DOHH2 (cell line): ENCODE measurements at regions not wholly inside any gene's neighbourhood (a gene's known extent, or its start where the extent isn't known, plus 50 kb on each side); places are given as distances from the start of the nearest gene placed in this dataset.
"Not testable (repeated sequence)": the region's sequence is repeated elsewhere in the genome, so short reads cannot be mapped to it uniquely, and the experiment has no call there.

Experiments used
- H3F3A ChIP-seq: fragments of 200-600 bp; sonication (generic), shearing (Covaris generic); 2 replicates; pipeline ENCODE4 v1.6.0; 2016; ENCODE audit warnings: antibody characterized with exemption, mild to moderate bottlenecking; ENCODE audit not compliant: control insufficient read depth, insufficient read depth
- H3K27ac ChIP-seq: fragments of 200-600 bp; sonication (generic); 2 replicates; pipeline ENCODE4 v1.5.1; 2014; ENCODE audit warnings: low read depth, mild to moderate bottlenecking, low read length, moderate library complexity
- H3K27me3 ChIP-seq: fragments of 200-600 bp; sonication (generic); 2 replicates; pipeline ENCODE4 v1.6.1; 2014; ENCODE audit warnings: mild to moderate bottlenecking, low read length, mixed read lengths; ENCODE audit not compliant: control insufficient read depth
- H3K36me3 ChIP-seq: fragments of 200-600 bp; sonication (generic); 2 replicates; pipeline ENCODE4 v1.6.1; 2014; ENCODE audit warnings: mild to moderate bottlenecking, low read length, moderate library complexity, mixed read lengths; ENCODE audit not compliant: control insufficient read depth
- H3K4me1 ChIP-seq: fragments of 200-600 bp; sonication (generic); 2 replicates; pipeline ENCODE4 v1.6.1; 2014; ENCODE audit warnings: mild to moderate bottlenecking, low read length, mixed read lengths; ENCODE audit not compliant: control insufficient read depth
- H3K4me2 ChIP-seq: fragments of 200-600 bp; sonication (generic); 2 replicates; pipeline ENCODE4 v1.6.0; 2014; ENCODE audit warnings: mild to moderate bottlenecking, low read length, moderate library complexity
- H3K4me3 ChIP-seq: fragments of 200-600 bp; sonication (generic); 2 replicates; pipeline ENCODE4 v1.5.1; 2014; ENCODE audit warnings: mild to moderate bottlenecking, low read length, mixed read lengths
- H3K79me2 ChIP-seq: fragments of 200-600 bp; sonication (generic); 2 replicates; pipeline ENCODE4 v1.6.1; 2014; ENCODE audit warnings: mild to moderate bottlenecking, low read length, mixed read lengths; ENCODE audit not compliant: control insufficient read depth
- H3K9me2 ChIP-seq: fragments of 200-600 bp; sonication (generic); replicated peaks from 2 replicates; pipeline ENCODE4 v1.6.1; 2014; ENCODE audit warnings: mild to moderate bottlenecking, low read length, mixed read lengths; ENCODE audit not compliant: control insufficient read depth
- H3K9me3 ChIP-seq: fragments of 200-600 bp; sonication (generic); 2 replicates; pipeline ENCODE4 v1.6.1; 2014; ENCODE audit warnings: antibody characterized with exemption, low read length, mixed read lengths; ENCODE audit not compliant: control insufficient read depth, insufficient read depth
- H4K20me1 ChIP-seq: fragments of 200-600 bp; sonication (generic); 2 replicates; pipeline ENCODE4 v1.6.0; 2014; ENCODE audit warnings: low read depth, mild to moderate bottlenecking, antibody characterized with exemption, low read length, moderate library complexity; ENCODE audit not compliant: control insufficient read depth, insufficient read depth
- EZH2phosphoT487 ChIP-seq: fragments of 200-600 bp; sonication (generic); IDR thresholded peaks from 2 replicates; pipeline ENCODE4 v1.6.1; 2017; ENCODE audit warnings: borderline replicate concordance, mild to moderate bottlenecking, antibody characterized with exemption, low read length, moderate library complexity, mixed read lengths
- TF ChIP-seq, protein P1 (sequence below): fragments of 200-600 bp; sonication (generic); IDR thresholded peaks from one replicate; pipeline ENCODE4 v1.5.1; 2014; ENCODE audit warnings: antibody characterized with exemption, mild to moderate bottlenecking, low read depth, low read length; ENCODE audit not compliant: poor library complexity, severe bottlenecking

- Histone ChIP-seq H3K4me1 (no peaks in the 10 kb centered on the region), H3K9me2 (no peaks in the 10 kb centered on the region), H3K27me3 (no peaks in the 10 kb centered on the region), H3K4me3 (no peak overlapping the region), H3K36me3 (no peaks in the 10 kb centered on the region), H3K4me2 (no peak overlapping the region), H3K9me3 (no peaks in the 10 kb centered on the region), H3K27ac (no peak overlapping the region), H4K20me1 (no peaks in the 10 kb centered on the region), H3K79me2 (no peaks in the 10 kb centered on the region), H3F3A (no peaks in the 10 kb centered on the region)
- no peak for TF ChIP-seq EZH2phosphoT487
- TF ChIP-seq, protein P1, sequence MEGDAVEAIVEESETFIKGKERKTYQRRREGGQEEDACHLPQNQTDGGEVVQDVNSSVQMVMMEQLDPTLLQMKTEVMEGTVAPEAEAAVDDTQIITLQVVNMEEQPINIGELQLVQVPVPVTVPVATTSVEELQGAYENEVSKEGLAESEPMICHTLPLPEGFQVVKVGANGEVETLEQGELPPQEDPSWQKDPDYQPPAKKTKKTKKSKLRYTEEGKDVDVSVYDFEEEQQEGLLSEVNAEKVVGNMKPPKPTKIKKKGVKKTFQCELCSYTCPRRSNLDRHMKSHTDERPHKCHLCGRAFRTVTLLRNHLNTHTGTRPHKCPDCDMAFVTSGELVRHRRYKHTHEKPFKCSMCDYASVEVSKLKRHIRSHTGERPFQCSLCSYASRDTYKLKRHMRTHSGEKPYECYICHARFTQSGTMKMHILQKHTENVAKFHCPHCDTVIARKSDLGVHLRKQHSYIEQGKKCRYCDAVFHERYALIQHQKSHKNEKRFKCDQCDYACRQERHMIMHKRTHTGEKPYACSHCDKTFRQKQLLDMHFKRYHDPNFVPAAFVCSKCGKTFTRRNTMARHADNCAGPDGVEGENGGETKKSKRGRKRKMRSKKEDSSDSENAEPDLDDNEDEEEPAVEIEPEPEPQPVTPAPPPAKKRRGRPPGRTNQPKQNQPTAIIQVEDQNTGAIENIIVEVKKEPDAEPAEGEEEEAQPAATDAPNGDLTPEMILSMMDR: no peak
Observed at GRCh38 chr13:87172166-87172835, 498.9 kb upstream of the SLITRK5 start.

- H4K20me1 ChIP-seq, H3K4me3 ChIP-seq, H3K4me2 ChIP-seq, H3K27me3 ChIP-seq, H3F3A ChIP-seq, H3K27ac ChIP-seq, H3K36me3 ChIP-seq, H3K9me2 ChIP-seq, H3K4me1 ChIP-seq, H3K79me2 ChIP-seq, H3K9me3 ChIP-seq: not testable (repeated sequence)
Observed at GRCh38 chr13:87185138-87185537, 486.0 kb upstream of the SLITRK5 start.

DNA sequence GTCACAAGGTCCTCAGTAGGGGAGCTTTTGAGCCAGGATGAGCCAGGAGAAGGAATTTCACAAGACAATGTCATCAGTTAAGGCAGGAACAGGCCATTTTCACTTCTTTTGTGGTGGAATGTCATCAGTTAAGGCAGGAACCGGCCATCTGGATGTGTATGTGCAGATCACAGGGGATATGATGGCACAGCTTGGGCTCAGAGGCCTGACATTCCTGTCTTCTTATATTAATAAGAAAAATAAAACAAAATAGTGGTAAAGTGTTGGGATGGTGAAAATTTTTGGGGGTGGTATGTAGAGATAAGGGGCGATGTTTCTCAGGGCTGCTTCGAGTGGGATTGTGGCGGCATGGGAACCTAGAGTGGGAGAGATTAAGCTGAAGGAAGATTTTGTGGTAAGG, 484.5 kb upstream of the SLITRK5 start:
- H3K4me2 ChIP-seq, H3K79me2 ChIP-seq, H3K27me3 ChIP-seq, H3K9me3 ChIP-seq, H3F3A ChIP-seq, H4K20me1 ChIP-seq, H3K9me2 ChIP-seq, H3K36me3 ChIP-seq, H3K27ac ChIP-seq, H3K4me1 ChIP-seq, H3K4me3 ChIP-seq: not testable (repeated sequence)

GRCh38 chr13:87191485-87191884, 479.7 kb upstream of the SLITRK5 start:
- H3K27me3 ChIP-seq, H3K9me3 ChIP-seq, H4K20me1 ChIP-seq, H3K9me2 ChIP-seq, H3K4me3 ChIP-seq, H3K79me2 ChIP-seq, H3K4me1 ChIP-seq, H3K27ac ChIP-seq, H3F3A ChIP-seq, H3K4me2 ChIP-seq, H3K36me3 ChIP-seq: not testable (repeated sequence)

DNA sequence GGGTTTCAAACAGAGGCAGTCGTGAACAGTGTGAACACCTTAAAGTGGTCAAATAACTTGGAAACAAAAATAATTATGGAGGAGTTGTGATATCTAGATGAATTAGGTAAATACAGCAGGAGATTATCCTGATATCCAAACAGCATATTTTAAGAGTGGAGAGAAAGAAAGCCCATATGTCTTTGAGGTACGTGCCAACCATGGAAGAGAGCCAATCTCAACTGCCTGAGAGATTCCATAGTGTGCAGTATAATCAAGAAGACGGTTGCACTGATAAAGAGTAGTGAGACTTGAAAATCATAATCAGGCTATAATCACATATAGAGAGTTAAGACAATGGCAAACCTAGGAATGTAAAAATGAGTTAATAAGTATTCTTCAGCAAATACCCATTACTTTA, 472.8 kb upstream of the SLITRK5 start:
- no peaks in the 10 kb centered on the region for H3K79me2 ChIP-seq
- no peak overlapping the region for H3K4me3 ChIP-seq
- no peaks in the 10 kb centered on the region for H4K20me1 ChIP-seq
- no peaks in the 10 kb centered on the region for H3K9me2 ChIP-seq
- H3K36me3 ChIP-seq: no peaks in the 10 kb centered on the region
- no peak overlapping the region for H3K4me2 ChIP-seq
- H3F3A ChIP-seq: no peaks in the 10 kb centered on the region
- no peaks in the 10 kb centered on the region for H3K27me3 ChIP-seq
- no peaks in the 10 kb centered on the region for H3K4me1 ChIP-seq
- TF ChIP-seq, protein P1: no peak
- TF ChIP-seq EZH2phosphoT487: no peak
- no peak overlapping the region for H3K27ac ChIP-seq
- H3K9me3 ChIP-seq: no peaks in the 10 kb centered on the region
